SU-DHL-6 (cell line): ENCODE measurements at regions not wholly inside any gene's neighbourhood (a gene's known extent, or its start where the extent isn't known, plus 50 kb on each side); places are given as distances from the start of the nearest gene placed in this dataset.

Source experiments
- EZH2phosphoT487 ChIP-seq: fragments of 200-600 bp; sonication (generic), shearing (Covaris generic); conservative IDR thresholded peaks from 2 replicates; pipeline ENCODE4 v1.6.1; 2018; ENCODE audit warnings: mild to moderate bottlenecking, antibody characterized with exemption, low read length, moderate library complexity, mixed read lengths
- TF ChIP-seq, protein P1 (sequence below): fragments of 200-600 bp; sonication (generic); IDR thresholded peaks from one replicate; pipeline ENCODE4 v1.5.1; 2017; ENCODE audit warnings: antibody characterized with exemption, mild to moderate bottlenecking, low read length, moderate library complexity; ENCODE audit not compliant: insufficient read depth, poor library complexity, severe bottlenecking

DNA sequence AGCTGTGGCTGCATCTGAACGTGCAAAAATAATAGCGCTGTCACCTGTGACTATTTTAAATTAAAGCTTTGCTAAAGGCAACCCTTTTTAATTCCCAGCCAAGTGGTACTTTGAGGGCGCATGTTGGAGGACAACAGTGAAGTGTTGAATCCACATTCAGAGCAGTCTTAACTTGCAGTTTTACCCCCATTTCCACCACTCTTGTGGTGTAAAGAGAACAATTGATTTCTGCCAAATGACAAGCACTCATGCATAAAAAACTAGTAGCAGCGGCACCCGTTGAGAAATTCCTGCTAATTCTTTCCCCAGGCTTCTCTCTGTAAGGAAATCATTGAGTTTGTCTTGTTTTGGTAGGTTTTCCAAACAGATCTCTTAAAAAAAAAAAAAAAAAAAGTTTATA lies 1033.3 kb downstream of the EFNB2 start:
- TF ChIP-seq, protein P1, sequence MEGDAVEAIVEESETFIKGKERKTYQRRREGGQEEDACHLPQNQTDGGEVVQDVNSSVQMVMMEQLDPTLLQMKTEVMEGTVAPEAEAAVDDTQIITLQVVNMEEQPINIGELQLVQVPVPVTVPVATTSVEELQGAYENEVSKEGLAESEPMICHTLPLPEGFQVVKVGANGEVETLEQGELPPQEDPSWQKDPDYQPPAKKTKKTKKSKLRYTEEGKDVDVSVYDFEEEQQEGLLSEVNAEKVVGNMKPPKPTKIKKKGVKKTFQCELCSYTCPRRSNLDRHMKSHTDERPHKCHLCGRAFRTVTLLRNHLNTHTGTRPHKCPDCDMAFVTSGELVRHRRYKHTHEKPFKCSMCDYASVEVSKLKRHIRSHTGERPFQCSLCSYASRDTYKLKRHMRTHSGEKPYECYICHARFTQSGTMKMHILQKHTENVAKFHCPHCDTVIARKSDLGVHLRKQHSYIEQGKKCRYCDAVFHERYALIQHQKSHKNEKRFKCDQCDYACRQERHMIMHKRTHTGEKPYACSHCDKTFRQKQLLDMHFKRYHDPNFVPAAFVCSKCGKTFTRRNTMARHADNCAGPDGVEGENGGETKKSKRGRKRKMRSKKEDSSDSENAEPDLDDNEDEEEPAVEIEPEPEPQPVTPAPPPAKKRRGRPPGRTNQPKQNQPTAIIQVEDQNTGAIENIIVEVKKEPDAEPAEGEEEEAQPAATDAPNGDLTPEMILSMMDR, result no peak
- no peak for TF ChIP-seq EZH2phosphoT487
